ENCODE measurements at regions not wholly inside any gene's neighbourhood (a gene's known extent, or its start where the extent isn't known, plus 50 kb on each side); places are given as distances from the start of the nearest gene placed in this dataset.

DNA sequence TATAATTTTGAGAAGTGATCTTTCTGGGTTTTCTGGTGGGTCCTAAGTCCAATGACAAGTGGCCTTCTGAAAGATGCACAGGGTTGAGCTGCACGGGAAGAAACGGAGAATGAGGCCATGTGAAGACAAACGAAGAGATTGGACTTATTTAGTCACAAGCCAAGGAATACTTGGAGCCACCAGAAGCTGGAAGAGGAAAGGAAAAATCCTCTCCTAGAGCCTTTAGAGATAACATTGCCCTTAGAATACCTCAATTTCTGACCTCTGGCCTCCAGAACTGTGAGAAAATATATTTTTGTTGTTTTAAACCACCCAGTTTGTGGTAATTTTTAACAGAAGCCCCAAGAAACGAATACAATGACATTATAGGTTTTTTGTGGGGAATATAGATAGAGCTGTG, 360.5 kb upstream of the TARS1 start:
- TF ChIP-seq, protein P1, sequence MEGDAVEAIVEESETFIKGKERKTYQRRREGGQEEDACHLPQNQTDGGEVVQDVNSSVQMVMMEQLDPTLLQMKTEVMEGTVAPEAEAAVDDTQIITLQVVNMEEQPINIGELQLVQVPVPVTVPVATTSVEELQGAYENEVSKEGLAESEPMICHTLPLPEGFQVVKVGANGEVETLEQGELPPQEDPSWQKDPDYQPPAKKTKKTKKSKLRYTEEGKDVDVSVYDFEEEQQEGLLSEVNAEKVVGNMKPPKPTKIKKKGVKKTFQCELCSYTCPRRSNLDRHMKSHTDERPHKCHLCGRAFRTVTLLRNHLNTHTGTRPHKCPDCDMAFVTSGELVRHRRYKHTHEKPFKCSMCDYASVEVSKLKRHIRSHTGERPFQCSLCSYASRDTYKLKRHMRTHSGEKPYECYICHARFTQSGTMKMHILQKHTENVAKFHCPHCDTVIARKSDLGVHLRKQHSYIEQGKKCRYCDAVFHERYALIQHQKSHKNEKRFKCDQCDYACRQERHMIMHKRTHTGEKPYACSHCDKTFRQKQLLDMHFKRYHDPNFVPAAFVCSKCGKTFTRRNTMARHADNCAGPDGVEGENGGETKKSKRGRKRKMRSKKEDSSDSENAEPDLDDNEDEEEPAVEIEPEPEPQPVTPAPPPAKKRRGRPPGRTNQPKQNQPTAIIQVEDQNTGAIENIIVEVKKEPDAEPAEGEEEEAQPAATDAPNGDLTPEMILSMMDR (IDR thresholded peaks at IDR 0.05; ENCODE audit: insufficient read depth, low read depth, low read length), result no peak
- no peak for TF ChIP-seq EZH2 (IDR thresholded peaks at IDR 0.05; ENCODE audit: insufficient read depth, low read length)
